A204.1 (cell line): ENCODE measurements at regions not wholly inside any gene's neighbourhood (a gene's known extent, or its start where the extent isn't known, plus 50 kb on each side); places are given as distances from the start of the nearest gene placed in this dataset.
"Not testable (repeated sequence)": the region's sequence is repeated elsewhere in the genome, so short reads cannot be mapped to it uniquely, and the experiment has no call there.

Source experiments
- FAIRE-seq: peaks from 2 replicates; lab custom pipeline; 2012; peaks lifted over from hg19 to GRCh38; lab: Jason Lieb, UNC

DNA sequence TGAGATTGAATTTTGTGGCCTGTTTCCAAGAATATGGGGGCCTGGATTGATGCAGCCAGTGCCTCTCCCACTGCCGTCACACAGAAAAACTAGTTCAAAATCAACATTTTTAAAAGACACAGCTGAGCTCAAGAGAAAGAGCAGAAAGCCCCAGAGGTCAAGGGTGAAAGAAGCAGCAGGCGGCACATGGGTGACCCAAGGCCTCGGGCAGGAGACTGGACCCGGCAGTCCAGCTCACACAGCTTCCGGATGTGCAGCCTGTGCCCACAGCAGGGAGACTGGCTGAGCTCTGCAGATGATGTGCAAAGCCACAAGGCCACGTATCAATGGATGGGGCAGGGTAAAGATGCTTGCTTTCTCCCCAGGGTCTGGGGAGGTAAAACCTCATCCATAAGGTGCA is 50.4 kb upstream of the RNF32 start:
- no peak for FAIRE-seq

DNA sequence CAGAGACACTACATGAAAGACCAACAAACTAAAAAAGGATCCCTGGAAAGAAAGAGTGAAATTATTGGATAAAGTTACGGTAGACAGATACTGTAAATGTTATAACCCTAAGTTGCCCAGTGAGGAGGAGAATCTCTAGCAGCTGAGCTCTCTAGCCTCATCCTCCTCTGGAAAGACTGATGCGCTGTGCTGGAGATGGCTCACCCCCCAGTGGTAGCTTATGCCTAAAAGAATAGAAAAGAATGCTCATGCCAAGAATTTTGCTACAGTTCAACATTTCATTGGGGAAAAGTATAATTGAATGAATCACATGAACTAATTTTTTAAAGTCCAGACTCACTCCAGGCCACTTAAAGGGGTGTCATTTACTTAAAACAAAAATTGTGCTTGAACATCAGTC is 50.8 kb upstream of the RNF32 start:
- no peak for FAIRE-seq

GRCh38 chr7:156585926-156586325 is 54.6 kb upstream of the RNF32 start:
- no peak for FAIRE-seq

DNA sequence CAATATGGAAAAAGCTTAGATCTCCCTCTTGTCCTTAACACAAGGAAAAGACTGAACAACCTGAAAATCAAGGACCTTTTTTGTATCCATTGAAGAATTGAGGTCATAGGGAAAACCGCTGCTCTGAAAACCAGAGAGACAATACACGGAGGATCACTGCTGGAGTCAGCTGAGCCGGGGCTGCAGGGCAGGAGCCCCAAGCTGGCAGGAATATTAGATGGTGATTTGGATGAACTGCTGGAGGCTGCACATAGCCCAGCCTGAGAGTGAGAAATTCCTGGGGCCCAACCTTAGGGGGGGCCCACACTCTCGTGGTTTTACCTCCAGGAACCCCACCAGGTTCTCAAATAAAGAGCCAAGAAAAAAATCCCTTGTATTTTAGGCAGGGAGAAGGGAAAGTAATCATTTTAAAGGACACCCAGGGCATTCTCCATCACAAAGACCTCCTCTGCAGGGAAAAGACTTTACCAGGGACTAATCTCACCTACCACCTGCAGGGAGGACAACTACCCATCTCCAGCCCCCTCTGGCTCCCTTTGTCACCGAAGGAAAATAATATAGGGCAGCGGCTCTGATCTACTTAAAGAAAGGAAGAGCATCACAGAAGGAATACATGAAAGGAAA is 55.4 kb upstream of the RNF32 start:
- FAIRE-seq, result no peak

- FAIRE-seq, result no peak
These were observed 57.9 kb upstream of the RNF32 start for GRCh38 chr7:156582591-156583123.

GRCh38 chr7:156580036-156580435 is 60.5 kb upstream of the RNF32 start:
- no peak for FAIRE-seq

GRCh38 chr7:156579566-156579965 is 61.0 kb upstream of the RNF32 start:
- FAIRE-seq, result no peak

GRCh38 chr7:156578978-156579430 is 61.6 kb upstream of the RNF32 start:
- FAIRE-seq, result no peak

GRCh38 chr7:156578578-156578940 is 62.0 kb upstream of the RNF32 start:
- FAIRE-seq, result no peak

DNA sequence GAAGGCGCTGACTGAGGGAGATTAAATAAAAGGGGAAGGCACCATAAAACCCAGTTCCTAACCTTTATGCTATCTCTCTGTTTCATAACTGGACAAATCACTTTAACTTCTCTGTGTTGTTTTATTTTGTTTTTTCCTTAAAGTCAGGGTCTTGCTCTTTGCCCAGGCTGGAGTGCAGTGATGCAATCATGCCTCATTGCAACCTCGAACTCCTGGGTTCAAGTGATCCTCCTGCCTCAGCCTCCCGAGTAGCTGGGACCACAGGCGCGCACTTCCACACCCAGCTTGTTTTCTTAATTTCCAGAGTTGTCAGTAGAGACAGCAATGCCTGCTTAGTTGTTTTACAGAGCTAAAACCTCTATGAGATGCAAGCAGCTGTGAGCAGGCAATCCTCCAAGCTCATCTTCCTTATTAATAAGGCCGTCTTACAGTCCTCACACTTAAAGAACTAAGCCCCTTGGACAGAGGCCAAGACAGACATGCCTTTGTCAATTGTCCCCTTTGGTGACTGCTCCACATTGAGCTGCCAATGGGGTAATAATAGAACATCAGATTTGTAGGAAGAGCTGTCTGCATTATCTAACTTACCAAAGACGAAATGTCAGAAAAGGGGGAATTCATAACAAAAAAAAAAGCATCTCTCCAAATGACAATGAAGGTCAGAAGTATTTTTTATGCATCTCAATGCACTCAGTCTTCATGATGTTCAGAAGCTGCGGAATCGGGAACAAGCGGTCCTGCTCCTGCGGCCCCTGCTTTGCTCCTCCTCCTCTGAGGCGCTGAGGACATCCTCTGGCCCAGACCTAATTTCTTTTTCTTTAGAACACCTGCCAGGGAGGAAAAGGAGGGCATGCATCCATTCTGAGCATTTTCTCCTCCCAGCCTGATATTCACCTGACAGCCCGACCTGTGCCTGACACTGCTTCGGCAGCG is 62.7 kb upstream of the RNF32 start:
- FAIRE-seq, result no peak

DNA sequence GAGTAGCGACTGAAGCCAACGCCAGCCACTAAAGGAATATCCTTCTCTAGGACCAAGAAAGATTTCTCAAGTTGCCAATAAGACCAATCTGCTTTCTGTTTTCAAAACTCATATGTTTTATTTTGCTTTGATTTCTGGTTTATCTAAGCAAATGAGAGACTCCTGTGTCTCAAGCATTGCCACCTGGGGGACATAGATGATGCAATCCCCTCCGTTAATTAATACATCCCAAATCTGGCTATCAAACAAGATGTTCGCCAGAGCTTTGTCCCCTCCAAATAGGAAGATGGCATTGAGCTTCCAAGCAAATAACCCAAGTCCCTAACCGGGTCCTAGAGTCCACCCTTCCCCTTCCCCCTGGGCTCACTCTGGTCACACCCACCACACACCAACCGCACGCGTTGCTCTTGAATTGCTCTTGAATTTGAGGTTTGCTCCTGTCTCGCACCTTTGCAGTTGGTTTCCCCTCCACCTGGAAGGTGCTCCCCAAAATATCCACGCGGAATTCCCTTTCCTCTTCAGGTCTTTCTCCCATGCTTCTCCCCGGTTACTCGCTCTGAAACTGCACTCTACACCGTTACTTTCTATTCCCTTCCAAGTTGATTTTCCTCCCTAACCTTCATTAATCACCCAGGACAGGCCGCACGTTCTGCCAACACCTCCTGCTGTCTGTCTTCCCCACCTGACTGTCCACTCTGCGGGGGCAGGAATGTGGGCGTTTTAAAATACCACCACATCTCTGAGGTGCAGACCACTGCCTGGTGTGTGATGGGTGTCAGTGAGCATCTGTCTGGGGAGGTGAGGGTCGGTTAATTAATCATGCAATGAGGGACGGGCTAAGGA is 64.1 kb upstream of the RNF32 start:
- FAIRE-seq, result no peak

GRCh38 chr7:156568258-156568657 is 72.3 kb upstream of the RNF32 start:
- FAIRE-seq, result no peak

DNA sequence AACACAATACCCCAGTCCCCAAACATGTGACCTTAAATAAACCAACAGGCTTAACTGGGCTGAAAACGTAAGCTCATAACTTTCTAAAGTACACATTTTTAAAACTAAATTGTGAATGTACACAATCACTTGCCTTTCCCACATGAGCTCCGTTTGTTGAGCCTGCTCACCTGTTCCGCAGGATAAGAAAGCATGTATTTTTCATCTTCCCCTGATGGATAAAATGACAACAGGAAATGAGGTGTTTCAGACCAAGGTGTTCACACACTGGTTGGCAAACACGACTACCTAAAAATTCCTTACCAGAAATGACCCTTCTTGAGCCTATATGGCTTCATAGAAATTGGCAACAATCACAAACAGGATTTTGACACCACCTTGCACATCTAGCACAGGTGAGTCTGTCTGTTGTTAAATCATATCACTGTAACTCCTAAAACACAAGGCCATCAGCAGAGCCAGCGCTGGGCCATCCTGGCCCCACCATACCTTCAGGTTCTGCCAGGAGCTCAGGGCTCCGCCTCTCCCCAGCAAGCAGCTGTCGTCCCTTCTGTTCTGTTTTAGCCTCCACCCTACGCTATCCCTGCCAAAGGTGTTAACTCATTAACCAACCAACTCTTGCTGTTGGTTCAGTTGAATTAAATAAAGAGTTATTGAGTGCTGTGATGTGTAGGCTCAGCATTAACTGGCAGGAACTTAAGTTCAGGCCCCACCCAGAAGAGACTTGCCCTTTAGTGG is 73.6 kb upstream of the RNF32 start:
- no peak for FAIRE-seq

GRCh38 chr7:156565002-156565401 is 75.6 kb upstream of the RNF32 start:
- FAIRE-seq, result not testable (repeated sequence)

GRCh38 chr7:156560696-156561095 is 79.9 kb upstream of the RNF32 start:
- no peak for FAIRE-seq

DNA sequence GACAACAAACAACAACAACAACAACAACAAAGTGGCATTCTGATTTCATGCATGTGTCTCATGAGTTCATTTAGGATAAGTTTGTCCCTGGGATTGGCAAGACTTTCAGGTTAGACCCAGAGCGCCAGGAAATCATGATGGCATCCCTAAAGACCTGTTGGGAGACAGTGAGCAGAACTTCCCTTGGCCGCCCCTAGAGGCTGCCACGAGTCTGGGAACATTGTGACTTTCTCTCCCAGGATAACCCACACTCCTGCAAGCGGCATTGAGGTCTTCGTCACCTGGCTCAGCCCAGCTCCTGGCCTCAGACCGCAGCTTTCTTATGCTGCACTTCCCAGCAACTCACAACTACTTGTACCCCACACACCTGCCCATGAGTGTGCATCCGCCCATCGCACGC is 80.5 kb upstream of the RNF32 start:
- no peak for FAIRE-seq

DNA sequence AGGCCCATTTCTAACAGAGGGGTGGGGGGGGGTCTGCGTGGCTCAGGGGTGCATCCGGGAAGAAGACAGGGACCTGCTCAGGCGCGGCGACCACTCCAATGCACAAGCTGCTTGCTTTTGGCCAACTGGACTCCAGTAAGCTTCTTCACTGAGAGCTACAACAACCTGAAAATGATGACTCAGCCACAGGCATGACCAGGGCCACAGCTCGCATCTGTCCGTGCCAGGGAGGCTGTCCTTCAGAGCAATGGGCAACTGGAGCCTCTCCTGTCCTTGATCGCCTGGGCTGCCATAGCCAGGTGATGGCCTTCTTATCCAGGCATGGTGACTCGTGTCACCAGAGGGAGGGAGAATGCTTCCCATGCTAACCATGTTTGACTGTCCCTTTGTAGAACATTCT is 81.6 kb upstream of the RNF32 start:
- no peak for FAIRE-seq

DNA sequence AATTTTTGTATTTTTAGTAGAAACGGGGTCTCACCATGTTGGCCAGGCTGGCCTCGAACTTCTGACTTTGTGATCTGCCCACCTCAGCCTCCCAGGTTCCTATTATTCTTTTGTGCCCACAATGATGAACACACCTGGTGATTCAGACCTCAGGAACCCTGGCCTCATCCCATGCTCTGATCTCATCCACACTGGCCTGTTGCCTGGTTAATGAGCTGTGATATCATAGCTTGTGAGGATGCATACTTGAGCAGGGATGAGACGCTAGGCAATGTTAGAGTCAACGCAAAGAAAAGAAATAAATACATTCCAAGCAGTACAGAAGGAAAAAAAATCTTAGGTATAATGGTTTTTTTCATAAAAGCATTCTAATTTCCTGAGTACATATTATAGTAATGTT is 82.4 kb upstream of the RNF32 start:
- FAIRE-seq, result no peak

DNA sequence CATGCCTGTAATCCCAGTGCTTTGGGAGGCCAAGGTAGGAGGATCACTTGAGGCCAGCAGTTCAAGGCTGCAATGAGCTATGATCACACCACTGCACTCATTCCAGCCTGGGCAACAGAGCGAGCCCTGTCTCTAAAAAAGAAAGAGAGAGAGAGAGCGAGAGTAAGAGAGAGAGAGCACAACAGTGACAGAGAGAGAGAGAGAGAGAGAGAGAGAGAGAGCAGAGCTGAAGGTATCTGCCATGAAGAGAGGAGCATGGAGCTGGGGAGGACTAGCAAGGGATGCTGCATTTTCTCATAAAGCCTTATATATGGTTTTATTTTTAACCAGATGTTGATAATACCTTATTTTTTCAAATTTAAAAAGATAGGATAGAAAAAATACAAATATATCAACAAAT is 84.5 kb upstream of the RNF32 start:
- FAIRE-seq, result no peak

DNA sequence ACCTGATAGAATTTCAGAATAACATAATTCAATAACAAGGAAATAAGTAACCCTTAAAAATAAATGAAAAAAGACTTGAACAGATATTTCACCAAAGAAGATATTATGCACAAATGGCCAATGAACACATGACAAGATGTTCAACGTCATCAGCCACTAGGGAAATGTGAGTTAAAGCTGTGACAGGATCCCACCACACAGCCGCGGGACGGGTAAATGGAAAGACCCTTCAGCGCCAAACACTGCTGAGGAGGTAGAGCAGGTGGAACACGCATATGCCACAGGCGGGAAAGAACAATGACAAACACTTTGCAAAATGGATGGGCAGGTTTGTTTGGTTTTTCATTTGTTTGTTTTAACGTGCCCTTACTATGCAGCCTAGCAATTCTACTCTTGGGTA is 86.1 kb upstream of the RNF32 start:
- no peak for FAIRE-seq

DNA sequence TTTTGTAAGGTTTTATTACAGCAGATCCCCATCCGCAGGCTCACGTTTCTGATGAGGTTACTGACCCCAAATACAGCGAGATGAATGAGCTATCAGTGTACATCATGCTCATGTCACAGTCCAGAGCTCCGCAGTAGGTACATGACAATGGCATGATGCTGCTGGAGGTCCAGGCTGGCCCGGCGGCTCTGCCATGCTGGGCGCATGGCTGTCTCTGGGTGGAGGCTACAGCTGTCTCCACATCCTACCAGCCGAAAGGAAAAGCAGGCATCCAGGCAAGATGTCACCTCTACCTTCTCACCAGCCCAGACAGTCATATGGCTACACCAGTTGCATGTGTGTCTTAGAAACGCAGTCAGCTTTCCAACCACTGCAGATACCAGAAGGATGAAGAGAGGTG is 90.9 kb upstream of the RNF32 start:
- FAIRE-seq, result no peak
